ENCODE measurements at regions not wholly inside any gene's neighbourhood (a gene's known extent, or its start where the extent isn't known, plus 50 kb on each side); places are given as distances from the start of the nearest gene placed in this dataset.

DNA sequence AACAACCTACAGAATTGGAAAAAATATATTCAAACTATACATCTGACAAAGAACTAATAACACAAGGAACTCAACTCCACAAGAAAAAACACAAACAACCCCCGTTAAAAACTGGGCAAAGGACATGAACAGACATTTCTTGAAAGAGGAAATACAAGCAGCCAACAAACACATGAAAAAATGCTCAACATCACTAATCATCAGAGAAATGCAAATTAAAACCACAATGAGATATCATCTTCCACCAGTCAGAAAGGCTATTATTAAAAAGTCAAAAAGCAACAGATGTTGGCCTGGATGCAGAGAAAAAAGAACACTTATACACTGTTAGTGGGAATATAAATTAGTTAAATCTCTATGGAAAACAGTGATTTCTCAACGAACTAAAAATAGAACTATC lies 82.6 kb upstream of the CCDC91 start:
- peak; percentile 62 for DNase-seq (ENCODE audit: low read depth)

GRCh38 chr12:28108599-28108998 lies 81.7 kb upstream of the CCDC91 start:
- DNase-seq (ENCODE audit: low read depth) = peak; percentile 31

DNA sequence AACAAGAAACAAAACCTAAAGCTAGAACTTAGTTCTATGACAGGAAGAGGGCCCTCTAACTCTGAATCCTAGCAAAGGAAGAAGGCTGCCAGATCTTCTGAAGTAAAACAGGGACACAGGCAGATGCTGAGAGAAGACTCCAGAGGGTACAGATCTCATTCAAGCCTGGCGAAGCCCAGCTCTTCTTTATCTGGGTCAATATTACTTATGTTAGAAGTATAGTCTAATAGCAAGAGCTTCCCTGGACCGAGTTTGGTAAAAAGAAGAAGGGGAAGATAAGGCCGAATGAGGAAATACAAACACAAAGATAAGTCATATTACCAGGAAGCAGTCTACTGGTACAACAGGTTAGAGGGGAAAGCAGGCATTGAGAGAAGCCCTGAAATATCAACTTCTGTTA lies 79.9 kb upstream of the CCDC91 start:
- DNase-seq (ENCODE audit: low read depth) = no peak

DNA sequence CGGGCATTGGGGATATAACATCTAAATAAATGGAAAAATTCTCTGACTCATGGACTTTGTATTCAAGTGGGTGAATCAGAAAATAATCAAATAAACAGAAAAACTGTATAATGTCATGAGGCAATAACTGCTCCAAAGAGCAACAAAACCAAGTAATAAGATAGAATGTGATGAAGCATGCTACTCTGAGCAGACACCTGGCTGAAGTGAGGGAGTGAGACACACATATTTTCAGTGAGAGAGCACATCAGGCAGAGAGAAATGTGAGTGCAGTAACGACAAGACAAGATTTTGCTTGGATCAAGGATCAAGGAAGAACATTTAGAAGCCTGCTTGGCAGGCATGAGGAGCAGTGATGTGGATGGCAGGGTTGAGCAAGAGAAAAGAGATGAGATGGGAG lies 75.8 kb upstream of the CCDC91 start:
- DNase-seq (ENCODE audit: low read depth) = peak; percentile 52

DNA sequence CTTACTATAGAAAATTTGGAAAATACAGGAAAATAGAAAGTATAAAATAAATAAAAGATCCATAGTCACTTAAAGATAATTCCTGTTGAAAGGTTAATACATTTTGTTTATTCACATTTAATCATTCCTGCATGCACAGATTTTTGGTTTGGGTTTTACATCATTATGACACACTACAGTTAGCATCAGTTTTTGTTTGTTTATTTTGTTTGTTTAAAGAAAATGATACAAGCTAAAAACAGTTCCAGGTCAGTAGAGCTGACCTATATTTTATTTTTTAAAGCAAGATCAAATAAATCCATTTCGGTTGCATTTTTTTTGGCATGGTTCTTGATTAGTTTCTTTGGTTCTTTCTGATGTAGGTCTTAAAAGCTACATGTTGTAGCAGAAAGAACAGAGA lies 68.8 kb upstream of the CCDC91 start:
- no peak for DNase-seq (ENCODE audit: low read depth)

DNA sequence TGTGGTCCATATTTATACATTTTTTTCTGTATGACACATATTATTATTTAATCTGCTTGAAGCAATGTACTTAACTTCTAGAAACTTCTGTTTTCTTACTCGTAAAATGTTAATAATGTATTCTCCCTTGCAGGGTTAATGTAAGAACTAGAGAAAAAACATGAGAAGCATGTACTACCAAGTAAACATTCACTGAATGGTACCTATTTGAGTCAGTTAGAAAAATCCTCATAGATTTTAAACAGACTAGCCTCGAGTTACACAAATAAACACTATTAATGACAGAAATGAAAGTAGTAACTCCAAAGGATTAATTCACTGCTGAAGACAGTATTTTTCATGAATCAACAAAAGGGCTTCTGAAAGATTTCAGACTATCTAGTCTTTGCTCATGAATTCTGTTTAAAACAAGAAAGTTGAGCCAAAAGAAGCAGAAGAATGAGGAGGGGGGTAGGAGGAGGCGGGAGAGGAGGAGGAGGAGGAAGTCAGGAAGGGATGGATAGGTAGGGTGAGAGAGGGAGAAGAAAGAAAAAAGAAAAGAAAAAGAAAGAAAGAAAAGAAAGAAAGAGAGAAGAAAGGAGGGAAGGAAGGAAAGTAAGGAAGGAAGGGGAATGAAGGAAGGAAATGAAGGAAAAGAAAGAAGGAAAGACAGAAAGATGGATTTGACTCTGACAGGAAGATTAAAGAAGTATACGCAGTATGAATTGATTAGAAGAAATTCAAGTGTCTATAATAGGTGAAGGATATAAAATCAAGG lies 68.2 kb upstream of the CCDC91 start:
- peak; percentile 48 for DNase-seq (ENCODE audit: low read depth)

GRCh38 chr12:28122756-28123155 lies 67.5 kb upstream of the CCDC91 start:
- DNase-seq (ENCODE audit: low read depth) = no peak

- DNase-seq (ENCODE audit: low read depth) = no peak
These were observed 62.8 kb upstream of the CCDC91 start for GRCh38 chr12:28127455-28127854.

- DNase-seq (ENCODE audit: low read depth) = peak; percentile 56
These were observed 61.2 kb upstream of the CCDC91 start for GRCh38 chr12:28129031-28129430.

GRCh38 chr12:28130234-28130624 lies 60.0 kb upstream of the CCDC91 start:
- DNase-seq (ENCODE audit: low read depth) = no peak

- peak; percentile 99 for DNase-seq (ENCODE audit: low read depth)
These were observed 59.3 kb upstream of the CCDC91 start for GRCh38 chr12:28130625-28131598.

DNA sequence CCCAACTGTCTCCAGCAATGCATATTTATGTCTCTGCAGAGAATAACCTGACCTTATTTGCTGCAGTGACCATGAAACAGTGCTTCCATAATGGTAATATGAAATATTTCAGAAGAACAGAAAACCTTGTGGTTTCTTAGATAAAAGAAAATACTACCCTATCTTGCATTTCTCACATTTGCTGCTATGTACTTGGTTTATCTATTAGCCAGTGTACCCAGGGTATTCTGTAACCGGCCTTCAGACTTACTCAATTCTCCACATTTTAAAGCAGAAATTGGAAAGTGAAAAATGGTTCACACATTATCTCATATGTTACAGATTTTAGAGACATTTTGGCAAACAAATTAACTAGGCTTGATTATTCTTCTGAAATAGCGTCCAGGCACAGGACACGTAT lies 57.9 kb upstream of the CCDC91 start:
- no peak for DNase-seq (ENCODE audit: low read depth)

- no peak for DNase-seq (ENCODE audit: low read depth)
These were observed 54.3 kb upstream of the CCDC91 start for GRCh38 chr12:28135801-28136439.

DNA sequence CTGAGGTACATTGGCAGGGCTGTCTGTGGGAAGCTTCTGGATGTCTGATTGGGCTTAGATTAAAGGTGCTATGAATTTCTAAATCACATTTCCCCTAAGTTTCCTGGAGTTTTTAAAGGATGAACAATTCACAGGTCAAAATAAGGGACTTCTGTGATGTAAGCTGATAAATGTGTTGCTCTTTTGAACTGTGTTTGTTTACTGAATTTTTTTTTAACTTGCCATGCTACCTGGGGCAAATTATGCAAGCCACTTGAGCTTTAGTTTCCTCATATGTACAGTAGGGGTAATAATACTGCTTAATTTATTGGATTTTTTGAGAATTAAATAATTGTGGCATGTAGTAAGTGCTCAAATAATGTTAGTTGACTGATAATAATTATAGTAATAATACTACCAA lies 52.8 kb upstream of the CCDC91 start:
- DNase-seq (ENCODE audit: low read depth) = no peak

GRCh38 chr12:28140404-28140803 lies 49.9 kb upstream of the CCDC91 start:
- DNase-seq (ENCODE audit: low read depth) = no peak
